GM12874 (cell line): ENCODE measurements at regions not wholly inside any gene's neighbourhood (a gene's known extent, or its start where the extent isn't known, plus 50 kb on each side); places are given as distances from the start of the nearest gene placed in this dataset.

Experiments used
- CTCF ChIP-seq: IDR thresholded peaks from 2 replicates; pipeline ENCODE4 v1.5.1; 2011; ENCODE audit warnings: low read depth, mild to moderate bottlenecking, control low read depth, low read length, moderate library complexity; ENCODE audit not compliant: insufficient read depth

DNA sequence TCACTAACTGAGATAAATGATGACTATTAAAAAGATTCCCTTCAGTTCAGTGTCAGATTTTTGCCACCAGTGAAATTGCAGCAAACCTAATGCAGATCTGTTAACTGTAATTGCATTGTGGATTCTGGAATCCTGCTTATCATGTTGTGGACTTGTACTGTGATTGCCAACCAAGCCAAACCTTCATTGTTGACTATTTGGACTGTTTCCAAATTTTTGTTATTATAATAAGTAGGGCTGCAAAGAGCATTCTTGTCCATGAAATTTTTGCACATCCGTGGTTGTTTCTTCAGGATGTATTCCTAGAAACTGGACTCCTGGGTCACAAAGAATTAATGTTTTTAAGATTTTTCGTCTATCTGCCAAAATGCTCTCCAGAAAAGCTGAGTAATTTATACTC is 281.6 kb upstream of the ZMIZ1 start:
- no peak for TF ChIP-seq CTCF

DNA sequence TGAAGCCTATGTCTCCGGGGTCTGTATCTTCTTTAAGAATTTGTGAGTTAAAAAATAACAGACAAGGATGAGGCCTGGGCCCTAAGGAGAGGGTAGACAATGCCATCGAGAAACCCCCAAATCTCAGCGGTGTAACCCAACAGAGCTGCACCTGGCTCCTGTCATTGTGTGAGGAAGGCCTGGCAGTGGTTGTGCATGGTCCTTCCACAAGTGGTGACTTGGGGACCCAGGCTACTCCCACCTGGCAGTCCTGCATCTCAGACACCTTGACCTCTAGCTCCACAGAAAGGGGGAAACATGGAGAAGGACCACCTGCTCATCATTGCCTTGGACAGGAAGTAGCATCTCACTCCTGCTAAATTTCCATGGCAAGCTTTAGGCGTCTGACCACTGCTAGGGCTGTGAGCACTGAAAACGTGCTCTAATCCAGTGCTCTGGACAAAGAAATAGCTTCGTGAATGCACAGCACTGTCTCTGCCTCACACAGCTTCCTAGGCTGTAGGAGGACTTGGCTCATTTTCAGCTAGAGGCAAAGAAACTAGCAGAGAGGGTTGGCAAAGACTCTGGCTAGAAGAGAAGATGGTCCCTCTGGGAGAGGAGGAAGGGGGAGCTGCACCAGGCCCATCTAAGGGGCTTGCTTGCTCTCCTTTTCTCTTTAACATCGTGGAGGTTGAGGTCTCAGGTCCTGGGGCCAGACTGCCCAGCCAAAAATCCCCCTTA is 273.9 kb upstream of the ZMIZ1 start:
- no peak for TF ChIP-seq CTCF

GRCh38 chr10:78798976-78799730 is 269.6 kb upstream of the ZMIZ1 start:
- no peak for TF ChIP-seq CTCF

DNA sequence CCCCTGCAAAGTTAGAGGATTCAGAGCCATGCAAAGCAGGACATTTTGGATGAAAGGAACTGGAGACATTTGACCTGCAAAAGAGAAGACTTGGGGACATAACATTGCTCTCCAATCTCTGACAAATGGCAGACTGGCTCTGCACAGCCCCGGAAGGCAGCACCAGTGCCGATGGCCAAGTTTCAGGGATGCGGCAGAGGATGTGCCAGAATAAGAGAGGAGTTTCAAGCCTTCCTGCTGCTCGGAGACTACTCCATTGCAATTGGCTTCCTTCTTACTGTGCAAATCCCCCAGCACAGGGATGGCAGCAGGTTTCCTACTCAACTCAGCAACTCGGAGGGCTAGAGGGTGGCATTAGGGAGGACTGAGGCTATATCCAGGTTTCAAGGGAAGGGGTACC is 268.8 kb upstream of the ZMIZ1 start:
- TF ChIP-seq CTCF, result no peak

GRCh38 chr10:78800535-78801320 is 268.0 kb upstream of the ZMIZ1 start:
- no peak for TF ChIP-seq CTCF

DNA sequence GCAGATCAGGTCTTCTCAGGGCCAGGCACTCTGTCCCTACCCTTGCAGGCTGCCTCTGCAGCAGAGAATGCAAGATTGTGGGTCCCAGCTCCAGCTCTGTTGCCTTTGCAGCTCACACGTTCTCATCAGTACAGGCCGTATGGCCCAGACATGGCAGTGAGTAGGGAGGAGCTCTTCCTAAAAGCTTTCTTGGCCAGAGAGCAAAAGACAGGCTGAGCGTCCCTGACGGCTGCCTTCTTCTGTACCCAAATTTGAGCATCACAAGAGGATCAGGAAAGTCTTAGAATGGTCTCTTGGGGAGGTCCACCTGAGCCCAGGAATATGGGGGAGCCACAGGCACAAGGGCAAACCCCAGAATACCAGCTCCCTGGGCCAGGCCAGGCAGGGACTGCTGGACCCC is 266.3 kb upstream of the ZMIZ1 start:
- no peak for TF ChIP-seq CTCF

- no peak for TF ChIP-seq CTCF
Measured at GRCh38 chr10:78802866-78803265, 265.9 kb upstream of the ZMIZ1 start.
